HepG2 (cell line): ENCODE measurements at regions not wholly inside any gene's neighbourhood (a gene's known extent, or its start where the extent isn't known, plus 50 kb on each side); places are given as distances from the start of the nearest gene placed in this dataset.

ENCODE experiments used
- ATAC-seq: fragments of 200-7000 bp; cut with Tn5 transposase; 3 replicates; pipeline ENCODE4 v1.9.1; 2020; ENCODE audit warnings: mild to moderate bottlenecking, moderate library complexity
- BruUV-seq: library from RNA; stranded (reverse); fragments of 400-500 nt; replicated peaks from 2 replicates; lab custom pipeline; 2021; lab: Mats Ljungman, UMichigan
- CTCF ChIA-PET: fragments of 300-600 bp; formaldehyde crosslinking; extraction: SDS; loops from one replicate; lab custom pipeline; 2021; ENCODE audit warnings: low total read pairs, inconsistent platforms, low intra/inter-chr PET ratio; lab: Yijun Ruan, JAX
- POLR2A ChIA-PET: fragments of 350-600 bp; sonication (Branson Sonifier 250); formaldehyde crosslinking; loops from one replicate; lab custom pipeline; 2020; ENCODE audit warnings: antibody characterized with exemption, inconsistent platforms; lab: Yijun Ruan, JAX
- DNase-seq: peaks from one replicate; pipeline ENCODE4 v3.0.0-alpha.2; 2015; ENCODE audit warnings: low spot score
- FAIRE-seq: peaks from 3 replicates; lab custom pipeline; 2011; peaks lifted over from hg19 to GRCh38; lab: Jason Lieb, UNC
- H2AFZ ChIP-seq: one replicate; pipeline ENCODE4 v1.6.1; 2011; ENCODE audit warnings: low read length, inconsistent platforms
- H3K27ac ChIP-seq: fragments of 300-600 bp; 3 replicates; pipeline ENCODE4 v1.8.0; 2011; ENCODE audit warnings: mixed run types, mild to moderate bottlenecking, mixed read lengths, low read length, inconsistent platforms; ENCODE audit not compliant: insufficient read depth; ENCODE audit errors: extremely low read length
- H3K27me3 ChIP-seq, 2 experiments: fragments of 200-600 bp in 1 of 2; 2 replicates in 1 of 2; 3 replicates in 1 of 2; pipeline versions ENCODE4 v1.6.0 to v1.8.0; 2011; ENCODE audit warnings: low read length in 2 of 2, mild to moderate bottlenecking in 2 of 2, moderate library complexity in 2 of 2, inconsistent platforms in 1 of 2; ENCODE audit not compliant: insufficient read depth in 2 of 2, control insufficient read depth in 1 of 2
- H3K36me3 ChIP-seq, 2 experiments: fragments of 200-600 bp in 1 of 2; replicated peaks in 1 of 2; 2 replicates in 1 of 2; 3 replicates in 1 of 2; pipeline versions ENCODE4 v1.5.1 to v1.8.0; 2011; ENCODE audit warnings: low read length in 2 of 2, inconsistent platforms in 1 of 2; ENCODE audit not compliant: insufficient read depth in 2 of 2, control insufficient read depth in 1 of 2
- H3K4me1 ChIP-seq: 2 replicates; pipeline ENCODE4 v1.5.1; 2012; ENCODE audit warnings: low read length, inconsistent platforms; ENCODE audit not compliant: insufficient read depth
- H3K4me2 ChIP-seq: 2 replicates; pipeline ENCODE4 v1.6.0; 2011; ENCODE audit warnings: low read depth, low read length, inconsistent platforms
- H3K4me3 ChIP-seq, 3 experiments: fragments of 200-600 bp in 1 of 3; sonication (generic), shearing (Covaris generic) in 1 of 3; replicated peaks in 1 of 3; 2 replicates each; pipeline ENCODE4 v1.5.1; 2011 to 2016; ENCODE audit warnings: low read length in 3 of 3, inconsistent platforms in 2 of 3, low read depth in 2 of 3, mild to moderate bottlenecking in 2 of 3, control low read depth in 1 of 3, mixed read lengths in 1 of 3; ENCODE audit not compliant: insufficient read depth in 1 of 3
- H3K79me2 ChIP-seq: one replicate; pipeline ENCODE4 v1.6.1; 2011; ENCODE audit warnings: low read length, inconsistent platforms; ENCODE audit not compliant: insufficient read depth
- H3K9ac ChIP-seq: 2 replicates; pipeline ENCODE4 v1.6.0; 2011; ENCODE audit warnings: mild to moderate bottlenecking, low read depth, low read length, inconsistent platforms; ENCODE audit not compliant: insufficient read depth
- H3K9me3 ChIP-seq: 2 replicates; pipeline ENCODE4 v1.5.1; 2012; ENCODE audit warnings: mild to moderate bottlenecking, low read length
- H4K20me1 ChIP-seq: 2 replicates; pipeline ENCODE4 v1.6.0; 2011; ENCODE audit warnings: inconsistent platforms, mild to moderate bottlenecking, low read length, moderate library complexity; ENCODE audit not compliant: insufficient read depth
- CHCHD3 ChIP-seq: sonication (generic); formaldehyde crosslinking; IDR thresholded peaks from 2 replicates; pipeline ENCODE4 v1.8.0; 2022; ENCODE audit warnings: mild to moderate bottlenecking, missing genetic modification reagents, moderate library complexity
- CREM ChIP-seq, 2 experiments: sonication (generic) in 1 of 2; formaldehyde crosslinking in 1 of 2; IDR thresholded peaks; 2 replicates each; pipeline versions ENCODE4 v1.4.0 to v1.6.1; 2016 to 2020; ENCODE audit warnings: antibody characterized with exemption in 1 of 2, mild to moderate bottlenecking in 1 of 2, missing genetic modification reagents in 1 of 2
- FOXP1 ChIP-seq, 2 experiments: fragments of 450-650 bp in 1 of 2; IDR thresholded peaks; 2 replicates each; pipeline ENCODE4 v1.6.1; 2017 to 2018; ENCODE audit warnings: antibody characterized with exemption in 1 of 2
- GABPB1 ChIP-seq: IDR thresholded peaks from 2 replicates; pipeline ENCODE4 v1.6.1; 2016; ENCODE audit warnings: mild to moderate bottlenecking, missing genetic modification reagents, moderate library complexity, missing compliant biosample characterization
- HNF4A ChIP-seq: sonication (generic); formaldehyde crosslinking; IDR thresholded peaks from 2 replicates; pipeline ENCODE4 v1.4.0; 2020; ENCODE audit warnings: missing genetic modification reagents
- KAT2B ChIP-seq: fragments of 150-350 bp; IDR thresholded peaks from 2 replicates; pipeline ENCODE4 v1.6.1; 2014; ENCODE audit warnings: low read depth, low read length, borderline replicate concordance
- MED8 ChIP-seq: sonication (generic); formaldehyde crosslinking; IDR thresholded peaks from 2 replicates; pipeline ENCODE4 v1.8.1; 2023; ENCODE audit warnings: mild to moderate bottlenecking, missing genetic modification reagents; ENCODE audit not compliant: insufficient replicate concordance
- MEIS1 ChIP-seq: sonication (generic); formaldehyde crosslinking; IDR thresholded peaks from 2 replicates; pipeline ENCODE4 v1.9.0; 2021; ENCODE audit warnings: mild to moderate bottlenecking, missing genetic modification reagents, moderate library complexity, borderline replicate concordance
- MIER3 ChIP-seq: IDR thresholded peaks from 2 replicates; pipeline ENCODE4 v1.6.1; 2016; ENCODE audit warnings: missing compliant biosample characterization, borderline replicate concordance
- SRSF1 ChIP-seq: fragments of 200-400 bp; formaldehyde crosslinking; optimal IDR thresholded peaks from 2 replicates; pipeline ENCODE3; 2017; ENCODE audit warnings: mild to moderate bottlenecking, low read depth, low read length, moderate library complexity
- THAP11 ChIP-seq: IDR thresholded peaks from 2 replicates; pipeline ENCODE4 v1.6.1; 2016; ENCODE audit warnings: missing biosample characterization, missing genetic modification reagents
- YY1 ChIP-seq: IDR thresholded peaks from 2 replicates; pipeline ENCODE4 v1.6.1; 2011; ENCODE audit warnings: low read length, low read depth, moderate library complexity, mild to moderate bottlenecking; ENCODE audit not compliant: insufficient read depth, insufficient replicate concordance
- ZMYM3 ChIP-seq: sonication (generic); formaldehyde crosslinking; IDR thresholded peaks from 2 replicates; pipeline ENCODE4 v1.5.1; 2020; ENCODE audit warnings: mild to moderate bottlenecking, missing genetic modification reagents
- ZNF136 ChIP-seq: sonication (generic); formaldehyde crosslinking; IDR thresholded peaks from 2 replicates; pipeline ENCODE4 v1.8.1; 2022; ENCODE audit warnings: low read depth, mild to moderate bottlenecking, moderate library complexity, missing genetic modification reagents
- ZNF256 ChIP-seq: sonication (generic); formaldehyde crosslinking; conservative IDR thresholded peaks from 2 replicates; pipeline ENCODE4 v1.4.0; 2020; ENCODE audit warnings: missing genetic modification reagents
- ZNF570 ChIP-seq: sonication (generic); formaldehyde crosslinking; IDR thresholded peaks from 2 replicates; pipeline ENCODE4 v1.4.0; 2020; ENCODE audit warnings: mild to moderate bottlenecking, missing genetic modification reagents, borderline replicate concordance
- in situ Hi-C: cut with HindIII; loops from 2 replicates; pipeline ENCODE4 v1.10.0; 2017; ENCODE audit warnings: low pct_unique_long_range_greater_than_20kb; ENCODE audit not compliant: extremely low pct_ligation_motif_present
- intact Hi-C: fragments of 100-400 bp; cut with micrococcal nuclease; formaldehyde crosslinking; loops from one replicate; pipeline ENCODE4 v1.10.0; 2022; ENCODE audit not compliant: unreplicated experiment
- TF ChIP-seq, protein P1 (sequence below): IDR thresholded peaks from 2 replicates; pipeline ENCODE4 v1.6.1; 2018; ENCODE audit warnings: missing genetic modification reagents
- TF ChIP-seq, protein P2 (sequence below): sonication (generic); formaldehyde crosslinking; IDR thresholded peaks from 2 replicates; pipeline ENCODE4 v1.8.1; 2022; ENCODE audit warnings: mild to moderate bottlenecking, missing genetic modification reagents
- TF ChIP-seq, protein P3 (sequence below): sonication (generic); formaldehyde crosslinking; IDR thresholded peaks from 2 replicates; pipeline ENCODE4 v1.5.1; 2020; ENCODE audit warnings: missing genetic modification reagents, mild to moderate bottlenecking, borderline replicate concordance

DNA sequence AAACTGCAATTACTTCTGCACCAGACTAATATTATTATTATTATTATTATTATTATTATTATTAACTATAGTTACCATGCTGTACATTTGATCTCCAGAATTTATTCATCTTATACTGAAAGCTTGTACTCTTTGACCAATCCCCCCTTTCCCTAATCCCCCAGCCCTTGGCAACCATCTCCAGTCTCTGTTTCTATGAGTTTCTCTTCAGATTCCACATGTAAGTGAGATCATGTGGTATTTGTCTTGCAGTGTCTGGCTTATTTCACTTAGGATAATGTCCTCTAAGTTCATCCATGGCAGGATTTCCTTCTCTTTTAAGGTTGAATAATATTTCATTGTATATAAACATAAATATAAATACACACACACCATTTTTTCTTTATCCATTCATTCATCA, 287.0 kb upstream of the DAB2 start:
- intact Hi-C loops (no loop called here), in situ Hi-C loops (loop anchor here (10.0 kb wide), 1 partner anchor 973 kb away; no protein-coding TSS in a partner anchor)
- H3K4me3 ChIP-seq = no peak overlapping the region
- no peak overlapping the region for H2AFZ ChIP-seq
- H4K20me1 ChIP-seq = no peaks in the 10 kb centered on the region
- H3K4me2 ChIP-seq = no peak overlapping the region
- ATAC-seq (no peak), FAIRE-seq (no peak), DNase-seq (no peak)
- ChIA-PET POLR2A (no interaction called here), CTCF (interaction anchor here (5.7 kb wide), 1 partner anchor 976 kb away, joined by 33 read pairs; no protein-coding TSS in a partner anchor)
- no peaks in the 10 kb centered on the region; a peak in 1 of 5 replicates for H3K27me3 ChIP-seq
- no peaks in the 10 kb centered on the region for H3K9me3 ChIP-seq
- no peaks in the 10 kb centered on the region for H3K79me2 ChIP-seq
- H3K36me3 ChIP-seq = no peaks in the 10 kb centered on the region
- BruUV-seq = no TSS peak
- H3K9ac ChIP-seq = no peak overlapping the region
- H3K4me1 ChIP-seq = peaks cover 6% of the 10 kb centered on the region; the same call in 1 of the 2 replicates
- TF ChIP-seq SRSF1 (no peak), ZNF570 (CRISPR knock-in tag) (no peak), GABPB1 (CRISPR knock-in tag) (no peak), MED8 (CRISPR knock-in tag) (no peak), MEIS1 (CRISPR knock-in tag) (no peak), CREM (IDR thresholded peaks at IDR 0.05) (no peak), CREM (CRISPR knock-in tag; IDR thresholded peaks at IDR 0.05) (no peak), HNF4A (no peak), MIER3 (CRISPR knock-in tag) (no peak), ZNF136 (CRISPR knock-in tag) (no peak), KAT2B (no peak), YY1 (no peak), THAP11 (no peak), ZNF256 (no peak), CHCHD3 (CRISPR knock-in tag) (no peak), ZMYM3 (CRISPR knock-in tag) (no peak), FOXP1 (IDR thresholded peaks at IDR 0.05) (no peak), FOXP1 (CRISPR knock-in tag; IDR thresholded peaks at IDR 0.05) (no peak)
- TF ChIP-seq, protein P1, sequence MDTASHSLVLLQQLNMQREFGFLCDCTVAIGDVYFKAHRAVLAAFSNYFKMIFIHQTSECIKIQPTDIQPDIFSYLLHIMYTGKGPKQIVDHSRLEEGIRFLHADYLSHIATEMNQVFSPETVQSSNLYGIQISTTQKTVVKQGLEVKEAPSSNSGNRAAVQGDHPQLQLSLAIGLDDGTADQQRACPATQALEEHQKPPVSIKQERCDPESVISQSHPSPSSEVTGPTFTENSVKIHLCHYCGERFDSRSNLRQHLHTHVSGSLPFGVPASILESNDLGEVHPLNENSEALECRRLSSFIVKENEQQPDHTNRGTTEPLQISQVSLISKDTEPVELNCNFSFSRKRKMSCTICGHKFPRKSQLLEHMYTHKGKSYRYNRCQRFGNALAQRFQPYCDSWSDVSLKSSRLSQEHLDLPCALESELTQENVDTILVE (CRISPR knock-in tag) = no peak
- TF ChIP-seq, protein P2, sequence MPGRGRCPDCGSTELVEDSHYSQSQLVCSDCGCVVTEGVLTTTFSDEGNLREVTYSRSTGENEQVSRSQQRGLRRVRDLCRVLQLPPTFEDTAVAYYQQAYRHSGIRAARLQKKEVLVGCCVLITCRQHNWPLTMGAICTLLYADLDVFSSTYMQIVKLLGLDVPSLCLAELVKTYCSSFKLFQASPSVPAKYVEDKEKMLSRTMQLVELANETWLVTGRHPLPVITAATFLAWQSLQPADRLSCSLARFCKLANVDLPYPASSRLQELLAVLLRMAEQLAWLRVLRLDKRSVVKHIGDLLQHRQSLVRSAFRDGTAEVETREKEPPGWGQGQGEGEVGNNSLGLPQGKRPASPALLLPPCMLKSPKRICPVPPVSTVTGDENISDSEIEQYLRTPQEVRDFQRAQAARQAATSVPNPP = no peak
- TF ChIP-seq, protein P3, sequence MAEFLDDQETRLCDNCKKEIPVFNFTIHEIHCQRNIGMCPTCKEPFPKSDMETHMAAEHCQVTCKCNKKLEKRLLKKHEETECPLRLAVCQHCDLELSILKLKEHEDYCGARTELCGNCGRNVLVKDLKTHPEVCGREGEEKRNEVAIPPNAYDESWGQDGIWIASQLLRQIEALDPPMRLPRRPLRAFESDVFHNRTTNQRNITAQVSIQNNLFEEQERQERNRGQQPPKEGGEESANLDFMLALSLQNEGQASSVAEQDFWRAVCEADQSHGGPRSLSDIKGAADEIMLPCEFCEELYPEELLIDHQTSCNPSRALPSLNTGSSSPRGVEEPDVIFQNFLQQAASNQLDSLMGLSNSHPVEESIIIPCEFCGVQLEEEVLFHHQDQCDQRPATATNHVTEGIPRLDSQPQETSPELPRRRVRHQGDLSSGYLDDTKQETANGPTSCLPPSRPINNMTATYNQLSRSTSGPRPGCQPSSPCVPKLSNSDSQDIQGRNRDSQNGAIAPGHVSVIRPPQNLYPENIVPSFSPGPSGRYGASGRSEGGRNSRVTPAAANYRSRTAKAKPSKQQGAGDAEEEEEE (CRISPR knock-in tag) = no peak
- no peak overlapping the region for H3K27ac ChIP-seq
